Upper lobe of right lung (tissue), 1 donor: ENCODE measurements at regions not wholly inside any gene's neighbourhood (a gene's known extent, or its start where the extent isn't known, plus 50 kb on each side); places are given as distances from the start of the nearest gene placed in this dataset.

Source experiments
- ATAC-seq: fragments of 200-7000 bp; cut with Tn5 transposase; one replicate; pipeline ENCODE4 v1.9.1; 2020; ENCODE audit warnings: mild to moderate bottlenecking, moderate library complexity
- DNase-seq: peaks from one replicate; pipeline ENCODE4 v3.0.0-alpha.2; 2020
- H3K27ac ChIP-seq: fragments of 200-600 bp; one replicate; pipeline ENCODE4 v1.8.0; 2022
- H3K27me3 ChIP-seq: fragments of 200-600 bp; one replicate; pipeline ENCODE4 v1.8.0; 2022; ENCODE audit warnings: mild to moderate bottlenecking
- H3K36me3 ChIP-seq: fragments of 200-600 bp; one replicate; pipeline ENCODE4 v1.8.0; 2022
- H3K4me1 ChIP-seq: fragments of 200-600 bp; one replicate; pipeline ENCODE4 v1.8.0; 2022
- H3K4me3 ChIP-seq: fragments of 200-600 bp; one replicate; pipeline ENCODE4 v1.8.0; 2022; ENCODE audit warnings: mild to moderate bottlenecking
- H3K9me3 ChIP-seq: fragments of 200-600 bp; one replicate; pipeline ENCODE4 v1.8.0; 2022
- CTCF ChIP-seq: fragments of 200-600 bp; IDR thresholded peaks from one replicate; pipeline ENCODE4 v1.8.0; 2022; ENCODE audit warnings: antibody characterized with exemption
- intact Hi-C: fragments of 100-400 bp; cut with DNase I; formaldehyde crosslinking; loops from one replicate; pipeline ENCODE4 v1.11.0; 2022
- donor health status: DM: no; HTN: yes; CAD: no; lungs with severe emphysema.

DNA sequence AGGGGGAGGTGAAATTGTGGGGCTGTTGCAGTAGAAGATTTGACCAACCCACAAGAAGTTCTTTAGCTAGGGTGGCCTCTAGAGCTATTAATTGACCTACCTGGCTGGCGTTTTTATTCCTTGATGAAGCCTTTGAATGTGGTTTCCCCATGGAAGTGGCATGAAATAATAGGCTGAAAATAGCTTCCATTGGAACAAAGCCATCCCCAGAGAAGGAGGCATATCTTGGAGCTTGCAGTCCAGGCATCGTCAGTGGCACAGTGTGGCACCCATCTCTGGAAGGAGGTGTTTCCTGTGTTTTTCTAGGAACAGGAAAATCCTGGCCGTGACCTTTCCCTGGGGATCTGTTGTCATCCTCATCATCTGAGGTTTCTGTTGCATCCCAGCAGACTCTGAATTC lies 96.3 kb upstream of the WDR1 start:
- H3K4me3 ChIP-seq, result no peak overlapping the region
- DNase-seq (no peak), ATAC-seq (no peak)
- H3K27me3 ChIP-seq, result no peaks in the 10 kb centered on the region
- no peak overlapping the region for H3K27ac ChIP-seq
- H3K4me1 ChIP-seq, result no peaks in the 10 kb centered on the region
- no peaks in the 10 kb centered on the region for H3K36me3 ChIP-seq
- no peaks in the 10 kb centered on the region for H3K9me3 ChIP-seq
- TF ChIP-seq CTCF, result no peak
- intact Hi-C loops, result no loop called here

GRCh38 chr4:10212400-10212799 lies 95.8 kb upstream of the WDR1 start:
- intact Hi-C loops, result no loop called here
- TF ChIP-seq CTCF, result no peak
- no peaks in the 10 kb centered on the region for H3K9me3 ChIP-seq
- no peaks in the 10 kb centered on the region for H3K4me1 ChIP-seq
- no peaks in the 10 kb centered on the region for H3K36me3 ChIP-seq
- H3K4me3 ChIP-seq, result no peak overlapping the region
- no peaks in the 10 kb centered on the region for H3K27me3 ChIP-seq
- no peak for ATAC-seq
- no peak overlapping the region for H3K27ac ChIP-seq
- no peak for DNase-seq

GRCh38 chr4:10207116-10207515 lies 90.5 kb upstream of the WDR1 start:
- TF ChIP-seq CTCF, result no peak
- ATAC-seq (no peak), DNase-seq (no peak)
- Histone ChIP-seq H3K36me3 (no peaks in the 10 kb centered on the region), H3K27me3 (no peaks in the 10 kb centered on the region), H3K27ac (no peak overlapping the region), H3K4me3 (no peak overlapping the region), H3K4me1 (no peaks in the 10 kb centered on the region), H3K9me3 (no peaks in the 10 kb centered on the region)
- intact Hi-C loops, result no loop called here

GRCh38 chr4:10205223-10205622 lies 88.6 kb upstream of the WDR1 start:
- intact Hi-C loops, result no loop called here
- H3K4me1 ChIP-seq, result no peaks in the 10 kb centered on the region
- ATAC-seq (no peak), DNase-seq (no peak)
- H3K27ac ChIP-seq, result no peak overlapping the region
- no peaks in the 10 kb centered on the region for H3K36me3 ChIP-seq
- no peak overlapping the region for H3K4me3 ChIP-seq
- TF ChIP-seq CTCF, result no peak
- no peaks in the 10 kb centered on the region for H3K9me3 ChIP-seq
- H3K27me3 ChIP-seq, result no peaks in the 10 kb centered on the region

DNA sequence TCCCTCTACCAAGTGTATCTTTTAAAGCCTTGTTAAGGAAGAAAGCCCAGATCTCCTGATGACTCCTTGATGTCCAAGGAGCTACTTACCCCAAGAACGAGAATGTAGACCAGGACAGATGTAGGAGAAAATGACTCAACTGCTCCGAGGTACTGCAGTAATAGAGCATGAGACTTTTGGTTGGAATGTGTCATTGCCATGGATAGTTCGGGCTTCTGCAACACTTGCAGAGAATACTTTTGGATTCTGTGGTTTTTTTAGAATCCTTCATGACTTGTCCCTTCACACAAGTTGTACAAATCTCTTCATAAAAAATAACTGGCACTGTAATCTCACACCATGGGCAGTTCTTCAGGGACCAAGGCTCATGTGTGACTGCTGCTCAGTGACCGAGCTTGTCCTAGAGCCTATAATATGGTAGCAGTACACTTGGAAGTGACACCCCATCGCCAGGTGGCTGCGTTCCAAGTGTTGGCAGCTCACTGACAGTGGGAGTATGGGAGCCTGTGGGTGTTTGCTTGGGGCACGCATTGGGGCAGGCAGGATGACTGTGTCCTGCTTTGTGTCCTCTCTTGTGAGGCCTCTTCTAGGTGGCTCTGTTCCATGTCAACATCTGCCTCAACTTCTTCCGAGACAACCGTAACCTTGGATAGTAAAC lies 87.9 kb upstream of the WDR1 start:
- H3K9me3 ChIP-seq, result no peaks in the 10 kb centered on the region
- intact Hi-C loops, result no loop called here
- H3K36me3 ChIP-seq, result no peaks in the 10 kb centered on the region
- ATAC-seq (no peak), DNase-seq (no peak)
- no peaks in the 10 kb centered on the region for H3K27me3 ChIP-seq
- no peaks in the 10 kb centered on the region for H3K4me1 ChIP-seq
- H3K27ac ChIP-seq, result no peak overlapping the region
- TF ChIP-seq CTCF, result no peak
- H3K4me3 ChIP-seq, result no peak overlapping the region

DNA sequence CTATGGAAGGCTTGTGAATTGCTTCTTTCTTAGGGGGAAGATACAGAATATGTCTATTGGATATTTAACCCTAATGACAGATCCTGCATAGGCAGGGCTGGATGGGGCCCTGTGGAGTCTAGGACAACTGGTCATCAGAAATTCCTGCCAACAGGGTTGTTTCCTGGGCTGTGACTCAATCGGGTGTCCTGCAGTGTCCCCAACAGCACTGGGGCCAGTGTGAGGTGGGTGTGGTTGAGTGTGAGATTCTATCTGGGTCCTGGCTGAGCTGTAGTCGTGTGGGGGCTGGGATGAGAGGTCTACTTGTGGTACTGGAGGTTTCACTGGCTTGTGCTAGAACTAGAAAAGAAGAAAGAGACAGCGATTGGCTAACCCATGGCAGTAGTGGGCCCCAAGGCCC lies 87.3 kb upstream of the WDR1 start:
- Histone ChIP-seq H3K27ac (no peak overlapping the region), H3K4me1 (no peaks in the 10 kb centered on the region), H3K9me3 (no peaks in the 10 kb centered on the region), H3K4me3 (no peak overlapping the region), H3K27me3 (no peaks in the 10 kb centered on the region), H3K36me3 (no peaks in the 10 kb centered on the region)
- no peak for ATAC-seq
- DNase-seq, result no peak
- intact Hi-C loops, result no loop called here
- no peak for TF ChIP-seq CTCF
